MCF 10A (cell line): ENCODE measurements at regions not wholly inside any gene's neighbourhood (a gene's known extent, or its start where the extent isn't known, plus 50 kb on each side); places are given as distances from the start of the nearest gene placed in this dataset.

Experiments
- BruUV-seq: library from RNA; stranded (reverse); fragments of 400-500 nt; replicated peaks from 2 replicates; lab custom pipeline; 2021; lab: Mats Ljungman, UMichigan
- CTCF ChIA-PET: fragments of 300-600 bp; sonication (Branson Sonifier 250); formaldehyde crosslinking; extraction: SDS; loops from one replicate; lab custom pipeline; 2021; ENCODE audit warnings: antibody characterized with exemption, inconsistent platforms; lab: Yijun Ruan, JAX
- POLR2A ChIA-PET: fragments of 300-600, 350-650 bp; sonication (Branson Sonifier 250); formaldehyde crosslinking; extraction: SDS; loops from one replicate; lab custom pipeline; 2020; ENCODE audit warnings: antibody characterized with exemption, inconsistent platforms; lab: Yijun Ruan, JAX
- DNase-seq: peaks from one replicate; pipeline ENCODE4 v3.0.0-alpha.2; 2018; ENCODE audit not compliant: unreplicated experiment
- H3K27ac Mint-ChIP-seq: one replicate; pipeline ENCODE4 v1.8.0; 2022; ENCODE audit warnings: mild to moderate bottlenecking, low read depth, mixed read lengths; ENCODE audit not compliant: unreplicated experiment
- H3K27me3 Mint-ChIP-seq: one replicate; pipeline ENCODE4 v1.8.0; 2022; ENCODE audit warnings: mixed read lengths; ENCODE audit not compliant: insufficient read depth, unreplicated experiment
- H3K36me3 Mint-ChIP-seq: one replicate; pipeline ENCODE4 v1.8.0; 2022; ENCODE audit warnings: mild to moderate bottlenecking, moderate library complexity, mixed read lengths; ENCODE audit not compliant: insufficient read depth, unreplicated experiment
- H3K4me1 Mint-ChIP-seq: one replicate; pipeline ENCODE4 v1.8.0; 2022; ENCODE audit warnings: mixed read lengths; ENCODE audit not compliant: insufficient read depth, unreplicated experiment
- H3K4me3 Mint-ChIP-seq: one replicate; pipeline ENCODE4 v1.8.0; 2022; ENCODE audit warnings: mild to moderate bottlenecking, moderate library complexity, mixed read lengths; ENCODE audit not compliant: unreplicated experiment
- H3K9me3 Mint-ChIP-seq: one replicate; pipeline ENCODE4 v1.8.0; 2022; ENCODE audit warnings: mixed read lengths; ENCODE audit not compliant: unreplicated experiment
- intact Hi-C: fragments of 100-400 bp; cut with micrococcal nuclease; formaldehyde crosslinking; loops from 2 replicates; pipeline ENCODE4 v1.14.1; 2022
- TF ChIP-seq, protein P1 (sequence below): fragments of 200-600 bp; IDR thresholded peaks from one replicate; pipeline ENCODE4 v1.8.0; 2022; ENCODE audit warnings: antibody characterized with exemption, mild to moderate bottlenecking; ENCODE audit not compliant: unreplicated experiment

DNA sequence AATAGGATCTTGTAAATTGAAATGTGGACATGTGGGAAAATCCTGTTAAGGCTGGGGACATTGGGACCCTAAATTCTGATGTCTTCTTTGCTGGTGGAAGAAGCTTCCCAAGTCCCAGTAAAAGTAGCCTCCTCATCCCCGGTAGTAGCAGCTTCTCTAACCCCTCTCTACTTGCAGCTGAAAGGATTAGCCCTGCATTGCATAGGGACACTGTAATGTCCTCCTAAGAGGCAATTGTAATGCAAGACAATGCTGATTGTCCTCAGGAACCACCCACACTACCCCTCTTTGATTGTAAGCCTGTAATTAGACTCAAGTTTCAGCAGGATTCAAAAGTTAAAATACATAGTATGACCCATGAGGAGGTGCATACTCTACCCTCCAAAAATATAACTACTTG, 1938.4 kb upstream of the C9orf72 start:
- H3K4me3 Mint-ChIP-seq, result no peak overlapping the region
- TF ChIP-seq, protein P1, sequence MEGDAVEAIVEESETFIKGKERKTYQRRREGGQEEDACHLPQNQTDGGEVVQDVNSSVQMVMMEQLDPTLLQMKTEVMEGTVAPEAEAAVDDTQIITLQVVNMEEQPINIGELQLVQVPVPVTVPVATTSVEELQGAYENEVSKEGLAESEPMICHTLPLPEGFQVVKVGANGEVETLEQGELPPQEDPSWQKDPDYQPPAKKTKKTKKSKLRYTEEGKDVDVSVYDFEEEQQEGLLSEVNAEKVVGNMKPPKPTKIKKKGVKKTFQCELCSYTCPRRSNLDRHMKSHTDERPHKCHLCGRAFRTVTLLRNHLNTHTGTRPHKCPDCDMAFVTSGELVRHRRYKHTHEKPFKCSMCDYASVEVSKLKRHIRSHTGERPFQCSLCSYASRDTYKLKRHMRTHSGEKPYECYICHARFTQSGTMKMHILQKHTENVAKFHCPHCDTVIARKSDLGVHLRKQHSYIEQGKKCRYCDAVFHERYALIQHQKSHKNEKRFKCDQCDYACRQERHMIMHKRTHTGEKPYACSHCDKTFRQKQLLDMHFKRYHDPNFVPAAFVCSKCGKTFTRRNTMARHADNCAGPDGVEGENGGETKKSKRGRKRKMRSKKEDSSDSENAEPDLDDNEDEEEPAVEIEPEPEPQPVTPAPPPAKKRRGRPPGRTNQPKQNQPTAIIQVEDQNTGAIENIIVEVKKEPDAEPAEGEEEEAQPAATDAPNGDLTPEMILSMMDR, result no peak
- intact Hi-C loops, result no loop called here
- no peak for DNase-seq
- CTCF ChIA-PET, result interaction anchor here (0.6 to 0.7 kb wide), 2 partner anchors 25 to 53 kb away, joined by 3 read pairs; no protein-coding TSS in a partner anchor
- H3K27me3 Mint-ChIP-seq, result no peaks in the 10 kb centered on the region
- BruUV-seq, result no TSS peak
- H3K27ac Mint-ChIP-seq, result no peak overlapping the region
- H3K4me1 Mint-ChIP-seq, result no peaks in the 10 kb centered on the region
- peaks cover 8% of the 10 kb centered on the region for H3K9me3 Mint-ChIP-seq
- POLR2A ChIA-PET, result interaction anchor here (0.7 kb wide), 1 partner anchor 79 kb away, joined by 3 read pairs; no protein-coding TSS in a partner anchor
- no peaks in the 10 kb centered on the region for H3K36me3 Mint-ChIP-seq

DNA sequence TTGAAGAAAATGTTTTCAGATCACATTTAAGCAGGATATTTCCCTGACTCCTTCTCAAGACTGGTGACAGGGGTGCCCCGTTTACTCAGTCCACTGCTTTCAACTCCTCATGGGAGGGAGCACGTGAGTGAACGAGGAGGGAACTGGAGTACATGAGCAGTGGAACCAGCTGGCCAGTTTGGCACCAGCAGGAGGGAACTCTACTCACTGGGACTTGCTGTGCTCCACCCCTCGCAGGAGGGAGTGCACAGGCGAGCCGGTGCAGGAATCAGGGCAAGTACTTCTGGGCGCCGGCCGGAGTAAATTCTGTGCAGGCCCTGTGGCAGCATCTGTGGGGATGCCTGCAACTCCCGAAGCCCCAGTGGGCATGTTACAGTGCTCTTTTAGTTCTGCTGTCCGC, 1941.1 kb upstream of the C9orf72 start:
- BruUV-seq, result no TSS peak

GRCh38 chr9:29514862-29515261, 1941.6 kb upstream of the C9orf72 start:
- BruUV-seq, result no TSS peak
- ChIA-PET POLR2A (no interaction called here), CTCF (no interaction called here)
- no peak overlapping the region for H3K4me3 Mint-ChIP-seq
- H3K9me3 Mint-ChIP-seq, result peaks cover 8% of the 10 kb centered on the region
- intact Hi-C loops, result no loop called here
- no peaks in the 10 kb centered on the region for H3K27me3 Mint-ChIP-seq
- TF ChIP-seq, protein P1, result no peak
- no peak overlapping the region for H3K27ac Mint-ChIP-seq
- H3K36me3 Mint-ChIP-seq, result no peaks in the 10 kb centered on the region
- no peaks in the 10 kb centered on the region for H3K4me1 Mint-ChIP-seq
- no peak for DNase-seq

More for the DNA sequence above, 1941.1 kb upstream of the C9orf72 start:
- Mint-ChIP-seq H3K27ac (no peak overlapping the region), H3K4me1 (no peaks in the 10 kb centered on the region), H3K4me3 (no peak overlapping the region), H3K27me3 (no peaks in the 10 kb centered on the region), H3K36me3 (no peaks in the 10 kb centered on the region), H3K9me3 (peaks cover 8% of the 10 kb centered on the region)
- POLR2A ChIA-PET, result no interaction called here
- TF ChIP-seq, protein P1, result no peak
- intact Hi-C loops, result no loop called here
- no peak for DNase-seq
- CTCF ChIA-PET, result no interaction called here

DNA sequence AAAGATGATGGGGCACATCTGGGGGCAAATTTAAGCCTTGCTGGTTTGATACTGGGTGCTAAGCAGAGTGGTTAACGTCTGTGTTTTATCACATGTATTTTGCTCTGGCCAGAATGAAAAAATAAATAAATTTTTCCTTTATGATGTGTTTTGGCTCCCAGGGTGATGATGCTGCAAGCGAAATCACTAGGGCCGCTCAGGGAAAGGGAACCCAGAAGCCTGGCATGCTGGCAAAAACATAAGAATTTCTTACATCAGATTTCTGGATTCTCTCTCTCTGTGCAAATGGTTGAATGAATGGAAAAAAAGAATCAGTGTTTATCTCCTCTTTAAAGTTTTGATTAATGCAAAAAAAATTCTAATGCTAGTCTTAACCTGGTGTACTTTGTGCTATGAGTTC, 1975.2 kb upstream of the C9orf72 start:
- Mint-ChIP-seq H3K36me3 (no peaks in the 10 kb centered on the region), H3K4me1 (no peaks in the 10 kb centered on the region), H3K27me3 (no peaks in the 10 kb centered on the region), H3K9me3 (no peaks in the 10 kb centered on the region), H3K4me3 (no peak overlapping the region), H3K27ac (no peak overlapping the region)
- no TSS peak for BruUV-seq
- POLR2A ChIA-PET, result no interaction called here
- TF ChIP-seq, protein P1, result no peak
- intact Hi-C loops, result no loop called here
- CTCF ChIA-PET, result no interaction called here
- no peak for DNase-seq
